ENCODE measurements at regions not wholly inside any gene's neighbourhood (a gene's known extent, or its start where the extent isn't known, plus 50 kb on each side); places are given as distances from the start of the nearest gene placed in this dataset.

GRCh38 chr4:162657966-162658365, 494.2 kb upstream of the FSTL5 start:
- no peak for DNase-seq (ENCODE audit: low spot score)

- no peak for DNase-seq (ENCODE audit: low spot score)
These were observed 486.4 kb upstream of the FSTL5 start for GRCh38 chr4:162650166-162650565.

GRCh38 chr4:162645381-162645780, 481.6 kb upstream of the FSTL5 start:
- DNase-seq (ENCODE audit: low spot score), result no peak

- no peak for DNase-seq (ENCODE audit: low spot score)
These were observed 480.5 kb upstream of the FSTL5 start for GRCh38 chr4:162644346-162644745.

- no peak for DNase-seq (ENCODE audit: low spot score)
These were observed 476.4 kb upstream of the FSTL5 start for GRCh38 chr4:162640152-162640551.

GRCh38 chr4:162634390-162634789, 470.6 kb upstream of the FSTL5 start:
- no peak for DNase-seq (ENCODE audit: low spot score)

- no peak for DNase-seq (ENCODE audit: low spot score)
These were observed 458.9 kb upstream of the FSTL5 start for GRCh38 chr4:162622664-162623063.

- no peak for DNase-seq (ENCODE audit: low spot score)
These were observed 446.3 kb upstream of the FSTL5 start for GRCh38 chr4:162610116-162610515.

GRCh38 chr4:162586266-162586665, 422.5 kb upstream of the FSTL5 start:
- no peak for DNase-seq (ENCODE audit: low spot score)

GRCh38 chr4:162582180-162582579, 418.4 kb upstream of the FSTL5 start:
- no peak for DNase-seq (ENCODE audit: low spot score)

GRCh38 chr4:162565730-162566129, 401.9 kb upstream of the FSTL5 start:
- no peak for DNase-seq (ENCODE audit: low spot score)

- DNase-seq (ENCODE audit: low spot score), result no peak
These were observed 396.3 kb upstream of the FSTL5 start for GRCh38 chr4:162560073-162560472.

- no peak for DNase-seq (ENCODE audit: low spot score)
These were observed 393.8 kb upstream of the FSTL5 start for GRCh38 chr4:162557516-162558106.

GRCh38 chr4:162535121-162535520, 371.3 kb upstream of the FSTL5 start:
- DNase-seq (ENCODE audit: low spot score), result no peak

GRCh38 chr4:162523171-162523570, 359.4 kb upstream of the FSTL5 start:
- DNase-seq (ENCODE audit: low spot score), result no peak

GRCh38 chr4:162522724-162523123, 358.9 kb upstream of the FSTL5 start:
- DNase-seq (ENCODE audit: low spot score), result no peak

GRCh38 chr4:162510937-162511336, 347.1 kb upstream of the FSTL5 start:
- no peak for DNase-seq (ENCODE audit: low spot score)

- DNase-seq (ENCODE audit: low spot score), result no peak
These were observed 346.3 kb upstream of the FSTL5 start for GRCh38 chr4:162510115-162510514.

GRCh38 chr4:162509333-162509732, 345.5 kb upstream of the FSTL5 start:
- no peak for DNase-seq (ENCODE audit: low spot score)

GRCh38 chr4:162506253-162506652, 342.5 kb upstream of the FSTL5 start:
- no peak for DNase-seq (ENCODE audit: low spot score)

GRCh38 chr4:162503868-162504267, 340.1 kb upstream of the FSTL5 start:
- no peak for DNase-seq (ENCODE audit: low spot score)

GRCh38 chr4:162502109-162502508, 338.3 kb upstream of the FSTL5 start:
- DNase-seq (ENCODE audit: low spot score), result no peak

- DNase-seq (ENCODE audit: low spot score), result no peak
These were observed 335.7 kb upstream of the FSTL5 start for GRCh38 chr4:162499478-162499877.

GRCh38 chr4:162498168-162498567, 334.4 kb upstream of the FSTL5 start:
- DNase-seq (ENCODE audit: low spot score), result no peak
